GM12891 (cell line): ENCODE measurements at regions not wholly inside any gene's neighbourhood (a gene's known extent, or its start where the extent isn't known, plus 50 kb on each side); places are given as distances from the start of the nearest gene placed in this dataset.

Experiments
- PAX5 ChIP-seq: IDR thresholded peaks from 2 replicates; pipeline ENCODE4 v1.6.1; 2011; ENCODE audit warnings: low read length, moderate library complexity, mild to moderate bottlenecking; ENCODE audit not compliant: insufficient read depth, severe bottlenecking
- POLR2A ChIP-seq: IDR thresholded peaks from 2 replicates; pipeline ENCODE4 v1.6.1; 2011; ENCODE audit warnings: low read depth, low read length, control low read depth
- POLR2AphosphoS5 ChIP-seq: IDR thresholded peaks from 2 replicates; pipeline ENCODE4 v1.6.1; 2011; ENCODE audit warnings: low read depth, low read length, control low read depth
- SPI1 ChIP-seq: IDR thresholded peaks from 2 replicates; pipeline ENCODE4 v1.6.1; 2011; ENCODE audit warnings: low read depth, low read length, control low read depth
- TAF1 ChIP-seq: IDR thresholded peaks from 2 replicates; pipeline ENCODE4 v1.6.1; 2011; ENCODE audit warnings: low read depth, low read length, control low read depth

DNA sequence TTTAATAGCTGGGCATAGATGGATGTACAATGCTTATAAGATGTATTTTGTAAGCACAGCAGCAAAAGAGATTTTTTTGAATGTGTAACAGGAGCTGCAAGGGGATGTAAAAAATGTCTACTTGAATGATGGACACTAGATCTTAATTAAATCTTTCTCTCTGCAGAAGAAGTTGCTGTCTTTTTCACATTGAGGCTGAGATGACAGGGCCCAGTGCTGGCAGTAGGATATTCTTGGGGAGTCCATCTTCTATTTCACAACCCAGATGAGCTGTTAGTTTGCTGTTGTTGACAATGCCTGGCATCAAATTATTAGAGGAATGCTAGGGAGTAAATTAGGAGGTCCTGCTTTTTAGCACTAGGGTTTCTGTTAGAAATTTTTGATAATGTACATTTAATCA, 698.7 kb downstream of the SLITRK5 start:
- no peak for TF ChIP-seq TAF1
- TF ChIP-seq POLR2AphosphoS5: no peak
- TF ChIP-seq PAX5: no peak
- no peak for TF ChIP-seq POLR2A
- TF ChIP-seq SPI1: no peak
